H9 (cell line): ENCODE measurements at regions not wholly inside any gene's neighbourhood (a gene's known extent, or its start where the extent isn't known, plus 50 kb on each side); places are given as distances from the start of the nearest gene placed in this dataset.

Source experiments
- DNase-seq: peaks from one replicate; pipeline ENCODE4 v3.0.0-alpha.2; 2017
- H2AFZ ChIP-seq: one replicate; pipeline ENCODE4 v1.6.1; 2013; ENCODE audit warnings: mild to moderate bottlenecking, low read length, control low read depth, moderate library complexity
- H2AK5ac ChIP-seq: 2 replicates; pipeline ENCODE4 v1.6.1; 2013; ENCODE audit warnings: low read length, control low read depth, mixed read lengths; ENCODE audit not compliant: insufficient read length
- H2BK120ac ChIP-seq: one replicate; pipeline ENCODE4 v1.6.1; 2013; ENCODE audit warnings: low read depth, mild to moderate bottlenecking, low read length, control low read depth, inconsistent platforms; ENCODE audit not compliant: poor library complexity, severe bottlenecking
- H2BK12ac ChIP-seq: 2 replicates; pipeline ENCODE4 v1.6.1; 2013; ENCODE audit warnings: low read length, control low read depth, mixed read lengths, low read depth; ENCODE audit not compliant: insufficient read length
- H2BK15ac ChIP-seq: 2 replicates; pipeline ENCODE4 v1.6.1; 2013; ENCODE audit warnings: low read depth, low read length, control low read depth
- H2BK20ac ChIP-seq: one replicate; pipeline ENCODE4 v1.6.1; 2013; ENCODE audit warnings: low read depth, mild to moderate bottlenecking, low read length, control low read depth, inconsistent platforms; ENCODE audit not compliant: poor library complexity, severe bottlenecking
- H2BK5ac ChIP-seq: 2 replicates; pipeline ENCODE4 v1.6.1; 2013; ENCODE audit warnings: low read length, control low read depth, mixed read lengths; ENCODE audit not compliant: insufficient read length
- H3K14ac ChIP-seq: 2 replicates; pipeline ENCODE4 v1.6.1; 2013; ENCODE audit warnings: low read length, control low read depth; ENCODE audit not compliant: insufficient read depth
- H3K18ac ChIP-seq: 2 replicates; pipeline ENCODE4 v1.6.1; 2013; ENCODE audit warnings: low read depth, mild to moderate bottlenecking, mixed read lengths, low read length, control low read depth; ENCODE audit not compliant: insufficient read length
- H3K23ac ChIP-seq: 2 replicates; pipeline ENCODE4 v1.6.1; 2013; ENCODE audit warnings: low read length, control low read depth, mixed read lengths, low read depth; ENCODE audit not compliant: insufficient read length
- H3K23me2 ChIP-seq: 2 replicates; pipeline ENCODE4 v1.6.1; 2013; ENCODE audit warnings: low read depth, mild to moderate bottlenecking, mixed read lengths, low read length, control low read depth; ENCODE audit not compliant: insufficient read length, poor library complexity, severe bottlenecking
- H3K27ac ChIP-seq: 2 replicates; pipeline ENCODE4 v1.5.1; 2013; ENCODE audit warnings: low read length, control low read depth, mixed read lengths, low read depth; ENCODE audit not compliant: insufficient read length
- H3K27me3 ChIP-seq: 2 replicates; pipeline ENCODE4 v1.6.1; 2013; ENCODE audit warnings: low read length, control low read depth, inconsistent platforms; ENCODE audit not compliant: insufficient read depth
- H3K4ac ChIP-seq: 2 replicates; pipeline ENCODE4 v1.6.1; 2013; ENCODE audit warnings: low read depth, mild to moderate bottlenecking, control low read depth, inconsistent platforms, low read length, moderate library complexity
- H3K4me1 ChIP-seq: 2 replicates; pipeline ENCODE4 v1.6.1; 2013; ENCODE audit warnings: low read length, control low read depth, inconsistent platforms; ENCODE audit not compliant: insufficient read depth
- H3K4me2 ChIP-seq: 2 replicates; pipeline ENCODE4 v1.6.1; 2013; ENCODE audit warnings: low read length, control low read depth, mixed read lengths; ENCODE audit not compliant: insufficient read length, insufficient read depth
- H3K56ac ChIP-seq: 2 replicates; pipeline ENCODE4 v1.6.1; 2013; ENCODE audit warnings: low read depth, mild to moderate bottlenecking, mixed read lengths, low read length, control low read depth; ENCODE audit not compliant: insufficient read length
- H3K79me1 ChIP-seq: 2 replicates; pipeline ENCODE4 v1.6.1; 2013; ENCODE audit warnings: low read depth, mild to moderate bottlenecking, moderate library complexity, low read length, control low read depth, inconsistent platforms; ENCODE audit not compliant: insufficient read depth, poor library complexity, severe bottlenecking
- H3K79me2 ChIP-seq: 2 replicates; pipeline ENCODE4 v1.6.1; 2013; ENCODE audit warnings: low read length, control low read depth, inconsistent platforms; ENCODE audit not compliant: insufficient read depth
- H3K9ac ChIP-seq: 2 replicates; pipeline ENCODE4 v1.6.1; 2013; ENCODE audit warnings: low read length, control low read depth, mixed read lengths; ENCODE audit not compliant: insufficient read length; ENCODE audit errors: extremely low read depth
- H3K9me3 ChIP-seq: one replicate; pipeline ENCODE4 v1.6.1; 2013; ENCODE audit warnings: low read depth, low read length, inconsistent platforms; ENCODE audit not compliant: control insufficient read depth
- H3T11ph ChIP-seq: one replicate; pipeline ENCODE4 v1.6.1; 2013; ENCODE audit warnings: mild to moderate bottlenecking, low read length, control low read depth, inconsistent platforms
- H4K20me1 ChIP-seq: one replicate; pipeline ENCODE4 v1.6.1; 2013; ENCODE audit not compliant: control insufficient read depth, insufficient read length, insufficient read depth
- H4K5ac ChIP-seq: 2 replicates; pipeline ENCODE4 v1.6.1; 2013; ENCODE audit warnings: low read depth, mild to moderate bottlenecking, mixed read lengths, low read length, control low read depth; ENCODE audit not compliant: insufficient read length
- H4K8ac ChIP-seq: replicated peaks from 2 replicates; pipeline ENCODE4 v1.6.1; 2013; ENCODE audit warnings: low read length, control low read depth, mixed read lengths, low read depth; ENCODE audit not compliant: insufficient read length
- H4K91ac ChIP-seq: 2 replicates; pipeline ENCODE4 v1.6.1; 2013; ENCODE audit warnings: low read depth, mild to moderate bottlenecking, moderate library complexity, mixed read lengths, low read length, control low read depth; ENCODE audit not compliant: insufficient read length
- H3K27ac Mint-ChIP-seq, 3 experiments: 2 replicates in 2 of 3; 3 replicates in 1 of 3; pipeline ENCODE4 v1.8.0; 2020 to 2021; ENCODE audit warnings: mixed read lengths in 3 of 3, mild to moderate bottlenecking in 1 of 3, moderate library complexity in 1 of 3
- H3K27me3 Mint-ChIP-seq: 2 replicates; pipeline ENCODE4 v1.8.0; 2021; ENCODE audit warnings: low read depth, mild to moderate bottlenecking, moderate library complexity, mixed read lengths
- H3K36me3 Mint-ChIP-seq, 3 experiments: 2 replicates in 2 of 3; 3 replicates in 1 of 3; pipeline ENCODE4 v1.8.0; 2020 to 2021; ENCODE audit warnings: low read depth in 3 of 3, mixed read lengths in 3 of 3; ENCODE audit not compliant: insufficient read depth in 1 of 3
- H3K4me1 Mint-ChIP-seq, 2 experiments: 2 replicates each; pipeline ENCODE4 v1.8.0; 2020; ENCODE audit warnings: mixed read lengths in 2 of 2
- H3K4me3 Mint-ChIP-seq, 2 experiments: 2 replicates in 1 of 2; 3 replicates in 1 of 2; pipeline ENCODE4 v1.8.0; 2020 to 2021; ENCODE audit warnings: mild to moderate bottlenecking in 2 of 2, mixed read lengths in 2 of 2, moderate library complexity in 1 of 2
- H3K9me3 Mint-ChIP-seq, 2 experiments: 2 replicates in 1 of 2; 3 replicates in 1 of 2; pipeline ENCODE4 v1.8.0; 2020; ENCODE audit warnings: mild to moderate bottlenecking in 2 of 2, mixed read lengths in 2 of 2, moderate library complexity in 1 of 2
- CTCF ChIP-seq: fragments of 200-600 bp; sonication (generic); conservative IDR thresholded peaks from 3 replicates; pipeline ENCODE4 v1.8.0; 2021; ENCODE audit warnings: antibody characterized with exemption, mild to moderate bottlenecking
- WGBS: extraction: QIAGEN DNeasy Blood & Tissue Kit; methylation state at CpG from one replicate; pipeline ENCODE4 v1.1.7; 2013; ENCODE audit warnings: missing lambda C conversion rate, low lambda C conversion rate, mixed read lengths; ENCODE audit not compliant: insufficient read length; ENCODE audit errors: extremely low coverage; 5-methylcytosine and 5-hydroxymethylcytosine counted together

- Histone ChIP-seq H4K91ac (no peak overlapping the region), H3K23ac (no peak overlapping the region), H2AK5ac (no peak overlapping the region), H3K79me1 (no peaks in the 10 kb centered on the region), H2AFZ (no peak overlapping the region), H3K9me3 (no peaks in the 10 kb centered on the region), H2BK12ac (no peak overlapping the region), H3K23me2 (no peaks in the 10 kb centered on the region), H3K9ac (no peak overlapping the region), H4K20me1 (no peaks in the 10 kb centered on the region), H4K8ac (no peak overlapping the region), H2BK5ac (no peak overlapping the region), H3K14ac (no peak overlapping the region), H3K4me1 (no peaks in the 10 kb centered on the region), H2BK15ac (no peak overlapping the region), H2BK120ac (no peak overlapping the region), H3T11ph (no peak overlapping the region), H3K18ac (no peak overlapping the region), H3K27me3 (no peaks in the 10 kb centered on the region), H2BK20ac (no peak overlapping the region), H3K4ac (no peak overlapping the region), H3K4me2 (no peak overlapping the region), H4K5ac (no peak overlapping the region), H3K27ac (no peak overlapping the region), H3K79me2 (no peaks in the 10 kb centered on the region), H3K56ac (no peak overlapping the region)
- no peak for TF ChIP-seq CTCF
- H3K4me3 Mint-ChIP-seq = no peak overlapping the region
- H3K27ac Mint-ChIP-seq = no peak overlapping the region
- WGBS = no CpG with 5 or more reads among the region's 1 CpG
- no peak for DNase-seq
- H3K27me3 Mint-ChIP-seq = no peaks in the 10 kb centered on the region
- no peaks in the 10 kb centered on the region for H3K4me1 Mint-ChIP-seq
- no peaks in the 10 kb centered on the region for H3K9me3 Mint-ChIP-seq
- no peaks in the 10 kb centered on the region for H3K36me3 Mint-ChIP-seq
These were observed 264.2 kb downstream of the RPRM start for GRCh38 chr2:153214337-153214736.
